Activated T-cell treated with anti-CD3 and anti-CD28 coated beads for 24 hours (primary cell): ENCODE measurements at regions not wholly inside any gene's neighbourhood (a gene's known extent, or its start where the extent isn't known, plus 50 kb on each side); places are given as distances from the start of the nearest gene placed in this dataset.
"Not testable (repeated sequence)": the region's sequence is repeated elsewhere in the genome, so short reads cannot be mapped to it uniquely, and the experiment has no call there.

Experiments
- DNase-seq: peaks from one replicate; pipeline ENCODE4 v3.0.0-alpha.2; 2020; ENCODE audit warnings: low read depth

- DNase-seq = no peak
These were observed 51.6 kb upstream of the BLTP1 start for GRCh38 chr4:122100508-122100907.

DNA sequence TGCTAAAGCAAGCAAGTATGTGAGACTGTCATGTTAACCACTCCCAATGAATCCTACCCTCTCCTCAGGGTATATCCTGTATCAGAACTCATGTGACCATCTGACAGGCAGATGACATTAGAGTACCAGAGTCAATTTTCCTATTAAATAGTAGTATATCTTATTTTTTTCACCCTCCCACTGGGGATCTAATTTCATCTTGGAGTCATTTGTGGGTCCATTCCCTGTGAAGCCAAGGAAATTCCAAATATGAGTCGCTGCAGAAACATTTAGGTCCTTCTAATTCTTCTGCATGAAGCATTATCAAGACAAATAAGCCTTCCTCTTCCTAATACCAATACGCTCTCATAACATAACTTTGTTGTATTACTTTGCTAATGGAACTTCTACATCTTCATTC is 52.2 kb upstream of the BLTP1 start:
- no peak for DNase-seq

GRCh38 chr4:122091836-122092405 is 60.2 kb upstream of the BLTP1 start:
- no peak for DNase-seq

DNA sequence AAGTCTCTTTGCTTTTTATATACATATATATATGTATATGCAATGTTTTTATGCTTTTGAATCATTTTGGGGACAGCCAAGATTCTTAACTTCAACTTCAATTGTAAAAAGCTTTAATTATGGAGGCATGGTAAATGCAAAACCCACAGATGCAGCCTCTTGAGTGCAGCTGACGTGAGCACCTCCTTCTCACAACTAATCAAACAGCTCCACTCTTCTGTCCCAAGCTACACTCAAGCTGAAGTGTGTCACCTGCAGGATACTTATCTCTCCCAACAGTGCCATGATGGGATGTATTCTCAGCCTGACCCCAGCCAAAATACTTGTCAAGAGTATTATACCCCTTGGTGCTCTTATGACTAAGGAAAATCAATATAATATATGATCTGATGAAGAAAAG is 60.7 kb upstream of the BLTP1 start:
- no peak for DNase-seq

DNA sequence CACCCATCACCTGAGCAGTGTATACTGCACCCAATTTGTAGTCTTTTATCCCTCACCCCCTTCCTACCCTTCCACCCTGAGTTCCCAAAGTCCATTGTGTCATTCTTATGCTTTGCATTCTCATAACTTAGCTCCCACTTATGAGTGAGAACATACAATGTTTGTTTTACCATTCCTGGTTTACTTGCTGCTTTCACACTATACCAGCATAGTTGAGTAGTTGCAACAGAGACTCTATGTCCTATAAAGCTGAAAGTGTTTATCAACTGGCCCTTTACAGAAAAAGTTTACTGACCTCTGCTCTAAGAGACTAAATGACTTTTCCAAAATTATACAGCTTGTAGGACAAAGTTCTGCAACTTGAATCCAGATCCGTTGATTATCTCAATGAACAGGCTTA is 61.1 kb upstream of the BLTP1 start:
- no peak for DNase-seq

- DNase-seq = no peak
These were observed 65.6 kb upstream of the BLTP1 start for GRCh38 chr4:122086338-122087065.

DNA sequence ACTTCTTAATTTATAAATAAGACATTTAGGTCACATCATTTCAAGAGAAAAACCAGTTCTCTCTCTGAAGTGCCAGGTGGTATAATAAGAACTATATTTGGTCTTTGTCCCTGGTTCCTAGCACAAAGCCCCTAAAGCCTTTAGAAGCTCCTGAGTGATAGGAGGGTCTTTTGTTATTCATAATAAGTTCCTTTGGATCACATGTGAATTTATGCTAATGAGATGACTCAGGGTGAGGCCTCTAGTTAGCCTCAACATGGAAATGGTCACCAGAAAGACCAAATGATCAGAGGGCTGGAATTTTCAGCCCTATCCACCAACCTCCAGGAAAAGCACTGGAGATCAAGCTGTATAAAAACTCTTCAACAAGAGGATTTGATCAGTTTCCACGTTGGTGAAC is 68.1 kb upstream of the BLTP1 start:
- DNase-seq = no peak

DNA sequence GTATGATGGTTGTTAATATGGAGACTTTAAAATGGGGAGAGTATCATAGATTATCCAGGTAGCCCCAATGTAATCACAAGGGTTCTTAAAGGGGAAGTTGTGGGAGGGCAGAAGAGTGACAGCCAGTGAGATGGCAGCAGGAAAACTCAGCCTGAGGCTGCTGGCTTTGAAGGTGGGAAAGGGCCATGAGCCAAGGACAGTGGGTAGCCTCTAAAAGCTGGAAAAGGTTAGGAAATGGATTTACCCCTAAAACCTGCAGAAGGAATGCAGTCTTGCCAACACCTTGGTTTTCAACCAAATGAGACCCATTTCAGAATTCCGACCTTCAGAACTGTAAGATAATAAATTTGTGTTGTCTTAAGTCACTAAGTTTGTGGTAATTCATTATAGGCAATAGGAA is 68.8 kb upstream of the BLTP1 start:
- no peak for DNase-seq

DNA sequence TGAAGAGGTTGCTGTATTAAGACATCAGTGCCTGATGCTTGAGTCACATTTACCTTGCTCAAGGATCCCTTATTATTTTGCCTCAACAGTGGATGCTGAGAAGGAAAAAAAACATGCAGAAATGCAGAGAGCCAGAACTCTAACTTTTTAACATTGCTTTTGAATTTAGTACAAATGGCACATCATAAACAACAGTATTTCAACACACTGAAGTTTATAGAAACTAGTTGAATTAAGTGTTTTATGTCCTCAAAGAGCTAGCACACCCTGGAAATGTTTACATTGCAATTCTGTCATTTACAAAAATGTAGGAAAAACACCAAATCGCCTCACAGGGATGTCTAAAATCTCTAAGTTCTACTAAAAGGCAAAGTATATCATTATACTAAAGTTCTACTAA is 69.5 kb upstream of the BLTP1 start:
- DNase-seq = no peak

GRCh38 chr4:122077653-122078052 is 74.5 kb upstream of the BLTP1 start:
- DNase-seq = not testable (repeated sequence)

- DNase-seq = not testable (repeated sequence)
These were observed 75.3 kb upstream of the BLTP1 start for GRCh38 chr4:122076835-122077234.

DNA sequence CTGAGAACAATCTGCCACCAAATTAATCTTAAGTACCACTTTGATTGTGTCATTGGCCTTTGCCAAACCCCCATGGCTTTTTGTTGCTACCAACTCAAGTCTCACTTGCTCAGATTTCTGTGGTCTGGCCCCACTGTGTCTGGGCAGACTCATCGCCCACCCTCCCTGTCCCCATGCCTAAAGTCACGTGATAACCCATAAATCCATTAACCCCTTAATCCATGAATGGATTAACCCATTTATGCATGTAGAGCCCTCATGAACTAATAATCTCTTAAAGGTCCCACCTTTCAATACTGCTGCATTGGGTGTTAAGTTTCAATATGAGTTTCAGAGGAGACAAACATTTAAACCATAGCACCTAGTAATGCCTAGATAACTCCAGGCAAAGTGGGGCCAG is 78.5 kb upstream of the BLTP1 start:
- no peak for DNase-seq

- DNase-seq = no peak
These were observed 86.2 kb upstream of the BLTP1 start for GRCh38 chr4:122065915-122066314.

- no peak for DNase-seq
These were observed 87.0 kb upstream of the BLTP1 start for GRCh38 chr4:122065149-122065548.

DNA sequence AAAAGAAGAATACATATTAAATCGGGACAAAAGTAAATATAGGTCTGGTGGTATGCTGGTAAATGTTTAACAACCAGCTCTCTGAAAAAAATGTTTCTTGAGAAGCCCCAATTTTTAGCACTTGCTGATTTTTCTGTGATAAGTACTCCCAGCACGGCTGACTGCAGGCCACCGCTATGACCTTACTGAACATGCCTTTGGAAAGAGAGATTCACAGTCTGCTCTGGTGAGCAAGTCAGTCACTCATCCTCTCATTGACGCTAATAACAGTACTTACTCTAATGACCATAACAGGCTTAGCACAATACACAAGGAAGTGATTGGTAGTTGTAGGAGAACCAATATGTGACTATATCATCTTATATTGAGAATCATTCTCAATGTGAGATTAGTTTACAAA is 98.9 kb upstream of the BLTP1 start:
- DNase-seq = no peak

GRCh38 chr4:122052677-122053076 is 99.5 kb upstream of the BLTP1 start:
- no peak for DNase-seq

DNA sequence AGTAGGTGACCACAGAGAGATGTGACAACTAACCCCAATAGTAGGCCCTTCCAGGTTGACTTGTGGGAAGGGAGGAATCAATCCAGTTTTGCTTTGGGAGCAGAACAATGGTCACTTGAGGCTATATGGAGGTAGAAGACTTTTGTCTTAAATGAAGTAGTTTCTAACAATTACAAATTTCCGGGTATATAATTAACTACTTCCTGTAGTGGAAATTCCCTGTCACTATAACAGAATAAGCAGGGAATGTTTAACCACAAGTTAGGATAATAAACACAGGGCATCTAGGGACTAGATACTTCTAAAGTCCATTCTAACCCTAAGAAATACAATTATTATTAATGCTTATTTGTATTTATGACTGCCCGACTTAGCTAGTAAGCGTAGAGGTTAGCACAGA is 99.0 kb upstream of the TRPC3 start:
- no peak for DNase-seq

GRCh38 chr4:122047456-122048425 is 95.9 kb upstream of the TRPC3 start:
- no peak for DNase-seq

DNA sequence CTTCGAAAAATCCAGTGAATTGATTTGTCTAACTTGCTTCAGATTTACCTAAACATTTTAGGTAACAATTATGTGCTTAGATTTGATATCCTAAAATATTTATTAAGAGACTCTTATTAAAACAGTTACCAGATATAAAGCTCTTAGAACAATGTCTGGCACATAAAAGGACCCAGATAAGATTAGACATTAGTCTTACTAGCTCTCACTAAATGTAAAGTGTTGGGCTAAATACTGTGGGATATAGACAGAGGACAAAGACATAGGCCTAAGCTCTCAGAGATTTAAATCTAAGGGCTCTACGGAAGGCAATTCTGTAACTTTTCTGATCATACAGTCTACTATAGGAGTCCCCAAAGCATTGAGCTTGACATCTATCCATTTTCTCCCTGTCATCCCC is 94.4 kb upstream of the TRPC3 start:
- DNase-seq = no peak

- no peak for DNase-seq
These were observed 93.7 kb upstream of the TRPC3 start for GRCh38 chr4:122045533-122045932.

DNA sequence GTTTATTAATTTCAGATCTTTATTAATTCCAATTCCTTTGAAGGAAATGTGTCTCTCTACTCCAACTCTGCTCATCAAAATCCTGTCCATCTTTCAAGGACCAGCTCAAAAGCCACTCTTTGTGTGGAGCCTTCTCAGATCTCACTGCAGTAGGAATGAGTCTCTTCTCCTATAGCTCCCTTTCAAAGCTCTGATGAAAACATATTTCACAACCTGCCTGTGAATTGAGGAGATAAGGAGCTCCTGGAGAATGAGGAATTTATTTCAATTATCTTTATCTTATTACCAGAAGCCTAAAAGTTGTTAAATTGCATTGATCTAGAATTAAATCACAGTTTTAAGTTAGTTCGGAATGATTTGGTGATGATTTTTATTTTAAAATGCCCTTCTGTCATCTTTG is 92.6 kb upstream of the TRPC3 start:
- DNase-seq = no peak

- DNase-seq = no peak
These were observed 89.5 kb upstream of the TRPC3 start for GRCh38 chr4:122041312-122041711.

- no peak for DNase-seq
These were observed 87.0 kb upstream of the TRPC3 start for GRCh38 chr4:122038896-122039295.
